Astrocyte (in vitro differentiated cells and primary cell): ENCODE measurements at regions not wholly inside any gene's neighbourhood (a gene's known extent, or its start where the extent isn't known, plus 50 kb on each side); places are given as distances from the start of the nearest gene placed in this dataset.
"Not testable (repeated sequence)": the region's sequence is repeated elsewhere in the genome, so short reads cannot be mapped to it uniquely, and the experiment has no call there.

Experiments
- DNase-seq: peaks from one replicate; pipeline ENCODE4 v3.0.0-alpha.2; 2010; ENCODE audit warnings: low read depth
- FAIRE-seq: peaks from 2 replicates; lab custom pipeline; 2011; peaks lifted over from hg19 to GRCh38; lab: Jason Lieb, UNC
- H2AFZ ChIP-seq: 2 replicates; pipeline ENCODE4 v1.6.0; 2012; ENCODE audit warnings: low read depth, low read length, inconsistent platforms
- H3K27ac ChIP-seq: 2 replicates; pipeline ENCODE4 v1.5.1; 2011; ENCODE audit warnings: low read depth, low read length, inconsistent platforms
- H3K27me3 ChIP-seq: 2 replicates; pipeline ENCODE4 v1.6.0; 2011; ENCODE audit warnings: low read length, inconsistent platforms; ENCODE audit not compliant: insufficient read depth
- H3K36me3 ChIP-seq: 2 replicates; pipeline ENCODE4 v1.5.1; 2011; ENCODE audit warnings: low read length, inconsistent platforms; ENCODE audit not compliant: insufficient read depth
- H3K4me1 ChIP-seq: 2 replicates; pipeline ENCODE4 v1.5.1; 2011; ENCODE audit warnings: low read length, inconsistent platforms; ENCODE audit not compliant: insufficient read depth
- H3K4me2 ChIP-seq: 2 replicates; pipeline ENCODE4 v1.6.0; 2012; ENCODE audit warnings: low read length, inconsistent platforms
- H3K4me3 ChIP-seq: 2 replicates; pipeline ENCODE4 v1.5.1; 2011; ENCODE audit warnings: low read depth, mild to moderate bottlenecking, low read length, inconsistent platforms; ENCODE audit not compliant: insufficient read depth
- H3K79me2 ChIP-seq: 2 replicates; pipeline ENCODE4 v1.6.0; 2012; ENCODE audit warnings: mild to moderate bottlenecking, low read length, inconsistent platforms; ENCODE audit not compliant: insufficient read depth
- H3K9ac ChIP-seq: 2 replicates; pipeline ENCODE4 v1.6.0; 2012; ENCODE audit warnings: mild to moderate bottlenecking, low read length, inconsistent platforms
- H3K9me3 ChIP-seq: 2 replicates; pipeline ENCODE4 v1.5.1; 2012; ENCODE audit warnings: low read depth, mild to moderate bottlenecking, low read length, inconsistent platforms; ENCODE audit not compliant: insufficient read depth
- H4K20me1 ChIP-seq: 2 replicates; pipeline ENCODE4 v1.6.0; 2012; ENCODE audit warnings: low read length, inconsistent platforms; ENCODE audit not compliant: insufficient read depth
- H3K27ac Mint-ChIP-seq: one replicate; pipeline ENCODE4 v1.8.0; 2021; ENCODE audit warnings: mild to moderate bottlenecking, mixed read lengths; ENCODE audit not compliant: unreplicated experiment
- H3K27me3 Mint-ChIP-seq: one replicate; pipeline ENCODE4 v1.8.0; 2021; ENCODE audit warnings: low read depth, mixed read lengths; ENCODE audit not compliant: unreplicated experiment
- H3K36me3 Mint-ChIP-seq: one replicate; pipeline ENCODE4 v1.8.0; 2021; ENCODE audit warnings: low read depth, mixed read lengths; ENCODE audit not compliant: unreplicated experiment
- H3K4me1 Mint-ChIP-seq: one replicate; pipeline ENCODE4 v1.8.0; 2021; ENCODE audit warnings: low read depth, mixed read lengths; ENCODE audit not compliant: unreplicated experiment
- H3K4me3 Mint-ChIP-seq: one replicate; pipeline ENCODE4 v1.8.0; 2021; ENCODE audit warnings: mild to moderate bottlenecking, moderate library complexity, mixed read lengths; ENCODE audit not compliant: unreplicated experiment
- H3K9me3 Mint-ChIP-seq: one replicate; pipeline ENCODE4 v1.8.0; 2021; ENCODE audit warnings: mild to moderate bottlenecking, mixed read lengths; ENCODE audit not compliant: unreplicated experiment

DNA sequence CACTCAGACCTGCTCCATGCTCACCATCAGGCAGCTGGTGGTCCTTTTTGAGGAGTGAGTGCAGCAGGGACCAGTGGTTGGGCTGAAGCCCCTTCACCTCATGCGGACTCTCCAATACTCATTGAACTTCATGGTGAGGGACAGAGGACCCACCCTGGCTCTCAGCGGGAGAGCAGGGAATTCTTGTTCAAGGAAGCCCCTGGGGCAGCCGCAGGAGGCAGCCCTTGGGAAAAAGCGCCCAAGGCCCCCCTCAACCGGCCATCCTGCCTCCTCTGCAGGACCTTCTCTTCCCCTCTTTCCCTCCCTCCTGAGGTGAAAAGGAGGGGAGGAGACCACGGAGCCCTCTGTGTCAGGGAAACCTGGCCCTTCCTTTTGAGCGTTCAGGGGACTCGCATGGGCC, 4510.9 kb upstream of the OR11H1 start:
- not testable (repeated sequence) for H3K36me3 Mint-ChIP-seq, H3K9ac ChIP-seq, H4K20me1 ChIP-seq, H3K4me1 ChIP-seq, FAIRE-seq, H3K4me2 ChIP-seq, H3K4me3 Mint-ChIP-seq, H3K36me3 ChIP-seq, H3K27me3 ChIP-seq, H3K4me1 Mint-ChIP-seq, H3K9me3 ChIP-seq, H3K4me3 ChIP-seq, DNase-seq, H2AFZ ChIP-seq, H3K9me3 Mint-ChIP-seq, H3K27ac Mint-ChIP-seq, H3K27me3 Mint-ChIP-seq, H3K27ac ChIP-seq, H3K79me2 ChIP-seq

DNA sequence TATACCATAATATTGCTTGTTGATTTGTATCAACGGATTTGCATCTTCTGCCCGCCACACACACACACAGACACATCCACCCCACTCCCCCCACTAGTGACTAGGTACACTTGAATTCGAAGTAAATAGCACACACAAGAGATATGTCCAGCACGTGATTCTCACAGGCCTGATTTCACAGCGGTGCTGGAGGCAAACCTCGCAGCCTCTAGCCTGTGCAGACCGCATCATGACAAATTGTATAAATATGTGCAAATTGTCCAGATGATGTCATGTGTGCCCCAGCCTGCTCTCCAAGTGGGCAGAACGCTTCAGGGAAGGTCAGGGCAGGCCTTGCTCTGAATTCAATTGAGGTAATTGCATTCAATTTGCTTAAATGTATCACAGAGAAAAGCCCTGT, 4507.5 kb upstream of the OR11H1 start:
- H3K36me3 Mint-ChIP-seq, H3K4me1 ChIP-seq, H3K79me2 ChIP-seq, H3K9me3 ChIP-seq, H3K27me3 Mint-ChIP-seq, H3K9ac ChIP-seq, FAIRE-seq, H4K20me1 ChIP-seq, H3K4me2 ChIP-seq, H3K36me3 ChIP-seq, H3K4me3 ChIP-seq, H2AFZ ChIP-seq, H3K27ac Mint-ChIP-seq, H3K9me3 Mint-ChIP-seq, DNase-seq, H3K4me3 Mint-ChIP-seq, H3K27me3 ChIP-seq, H3K27ac ChIP-seq, H3K4me1 Mint-ChIP-seq: not testable (repeated sequence)

DNA sequence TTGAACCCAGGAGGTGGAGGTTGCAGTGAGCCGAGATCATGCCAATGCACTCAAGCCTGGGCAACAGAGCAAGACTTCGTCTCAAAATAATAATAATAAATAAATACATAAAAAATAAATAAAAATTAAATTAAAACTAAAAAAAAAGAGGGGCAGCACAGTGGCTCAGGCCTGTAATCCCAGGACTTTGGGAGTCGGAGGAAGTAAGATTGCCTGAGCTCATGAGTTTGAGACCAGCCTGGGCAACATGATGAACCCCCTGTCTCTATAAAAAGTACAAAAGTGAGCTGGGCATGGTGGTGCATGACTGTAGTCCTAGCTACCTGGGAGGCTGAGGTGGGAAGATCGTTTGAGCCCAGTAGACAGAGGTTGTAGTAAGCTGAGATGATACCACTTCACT, 4501.5 kb upstream of the OR11H1 start:
- H4K20me1 ChIP-seq, H3K4me3 ChIP-seq, FAIRE-seq, H3K27me3 Mint-ChIP-seq, H3K36me3 Mint-ChIP-seq, H3K27ac ChIP-seq, H3K79me2 ChIP-seq, H3K27ac Mint-ChIP-seq, H3K4me3 Mint-ChIP-seq, H3K4me1 ChIP-seq, H3K27me3 ChIP-seq, H2AFZ ChIP-seq, H3K36me3 ChIP-seq, H3K4me1 Mint-ChIP-seq, H3K9ac ChIP-seq, DNase-seq, H3K4me2 ChIP-seq: not testable (repeated sequence)
- peaks cover 19% of the 10 kb centered on the region for H3K9me3 ChIP-seq
- H3K9me3 Mint-ChIP-seq, result peaks cover 31% of the 10 kb centered on the region

DNA sequence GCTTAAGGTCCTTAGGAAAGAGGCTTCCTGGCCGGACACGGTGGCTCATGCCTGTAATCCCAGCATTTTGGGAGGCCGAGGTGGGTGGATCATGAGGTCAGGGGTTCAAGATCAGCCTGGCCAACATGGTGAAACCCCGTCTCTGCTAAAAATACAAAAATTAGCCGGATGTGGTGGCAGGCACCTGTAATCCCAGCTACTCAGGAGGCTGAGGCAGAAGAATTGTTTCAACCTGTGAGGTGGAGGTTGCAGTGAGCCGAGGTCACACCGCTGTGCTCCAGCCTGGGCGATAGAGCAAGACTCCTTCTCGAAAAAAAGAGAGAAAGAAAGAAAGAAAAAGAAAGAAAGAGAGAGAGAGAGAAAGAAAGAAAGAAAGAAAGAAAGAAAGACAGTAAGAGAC, 4500.9 kb upstream of the OR11H1 start:
- not testable (repeated sequence) for H3K27ac ChIP-seq, H3K79me2 ChIP-seq, DNase-seq, H3K27me3 Mint-ChIP-seq, H3K4me2 ChIP-seq, H3K4me3 ChIP-seq, H4K20me1 ChIP-seq, H3K36me3 ChIP-seq, H3K4me1 ChIP-seq, FAIRE-seq, H3K4me1 Mint-ChIP-seq, H3K36me3 Mint-ChIP-seq, H3K9ac ChIP-seq, H3K27me3 ChIP-seq, H2AFZ ChIP-seq, H3K4me3 Mint-ChIP-seq
- Mint-ChIP-seq H3K27ac (peak overlapping the region; percentile 62), H3K9me3 (peaks cover 33% of the 10 kb centered on the region)
- peaks cover 22% of the 10 kb centered on the region for H3K9me3 ChIP-seq

DNA sequence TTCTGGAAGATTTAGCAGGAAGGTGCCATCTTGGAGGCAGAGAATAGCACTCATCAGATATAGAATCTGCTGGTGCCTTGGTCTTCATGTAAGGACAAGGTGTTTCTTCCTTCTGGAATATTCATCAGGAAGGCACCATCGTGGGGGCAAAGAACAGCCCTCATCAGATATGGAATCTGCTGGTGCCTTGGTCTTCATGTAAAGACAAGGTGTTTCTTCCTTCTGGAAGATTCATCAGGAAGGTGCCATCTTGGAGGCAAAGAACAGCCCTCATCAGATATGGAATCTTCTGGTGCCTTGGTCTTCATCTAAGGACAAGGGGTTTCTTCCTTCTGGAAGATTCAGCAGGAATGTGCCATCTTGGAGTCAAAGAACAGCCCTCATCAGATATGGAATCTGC, 4500.5 kb upstream of the OR11H1 start:
- not testable (repeated sequence) for H3K36me3 ChIP-seq, H4K20me1 ChIP-seq, H2AFZ ChIP-seq, H3K4me1 Mint-ChIP-seq, DNase-seq, H3K4me2 ChIP-seq, H3K4me1 ChIP-seq, H3K79me2 ChIP-seq, H3K9ac ChIP-seq, H3K27me3 Mint-ChIP-seq, H3K27me3 ChIP-seq, H3K36me3 Mint-ChIP-seq, H3K27ac ChIP-seq, H3K4me3 ChIP-seq, FAIRE-seq, H3K27ac Mint-ChIP-seq, H3K4me3 Mint-ChIP-seq
- peaks cover 24% of the 10 kb centered on the region for H3K9me3 ChIP-seq
- H3K9me3 Mint-ChIP-seq, result peaks cover 37% of the 10 kb centered on the region

DNA sequence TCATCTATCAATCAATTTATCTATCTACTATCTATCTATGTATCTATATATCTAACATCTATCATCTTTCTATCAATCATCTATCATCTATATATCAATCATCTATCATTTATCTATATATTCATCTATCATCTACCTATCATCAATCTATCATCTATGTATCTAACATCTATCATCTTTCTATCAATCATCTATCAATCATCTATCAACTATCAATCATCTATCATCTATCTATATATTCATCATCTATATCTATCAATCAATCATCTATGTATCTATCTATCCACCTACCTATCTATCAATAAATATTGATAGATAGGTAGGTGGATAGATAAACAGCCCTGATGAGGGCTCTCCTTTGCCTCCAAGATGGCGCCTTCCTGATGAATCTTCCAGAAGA, 4499.8 kb upstream of the OR11H1 start:
- not testable (repeated sequence) for H2AFZ ChIP-seq, H3K27ac ChIP-seq, H3K36me3 Mint-ChIP-seq, FAIRE-seq, H3K27me3 Mint-ChIP-seq, H3K27me3 ChIP-seq, H3K79me2 ChIP-seq, H3K4me3 Mint-ChIP-seq, H3K9ac ChIP-seq, H3K27ac Mint-ChIP-seq, H3K4me1 ChIP-seq, H3K4me2 ChIP-seq, H3K36me3 ChIP-seq, DNase-seq, H4K20me1 ChIP-seq, H3K4me1 Mint-ChIP-seq, H3K4me3 ChIP-seq
- H3K9me3 Mint-ChIP-seq, result peaks cover 40% of the 10 kb centered on the region
- H3K9me3 ChIP-seq, result peaks cover 24% of the 10 kb centered on the region
